Activated CD8-positive, alpha-beta T cell treated with anti-CD3 and anti-CD28 coated beads, Interleukin-2, amount 10 ng/mL, durations not matched to agents 7 days and 5 days (primary cell): ENCODE measurements at regions not wholly inside any gene's neighbourhood (a gene's known extent, or its start where the extent isn't known, plus 50 kb on each side); places are given as distances from the start of the nearest gene placed in this dataset.
"Not testable (repeated sequence)": the region's sequence is repeated elsewhere in the genome, so short reads cannot be mapped to it uniquely, and the experiment has no call there.

Experiments
- ATAC-seq: fragments of 150-1000 bp; cut with Tn5 transposase; one replicate; pipeline ENCODE4 v1.10.0; 2021; ENCODE audit warnings: moderate library complexity
- CTCF ChIA-PET: fragments of 350-600 bp; sonication (Branson Sonifier 250); formaldehyde crosslinking; loops from one replicate; lab custom pipeline; 2021; ENCODE audit warnings: antibody characterized with exemption; lab: Charles Lee
- POLR2A ChIA-PET: fragments of 350-600 bp; sonication (Branson Sonifier 250); formaldehyde crosslinking; loops from one replicate; lab custom pipeline; 2021; ENCODE audit warnings: antibody characterized with exemption; lab: Charles Lee
- DNase-seq: peaks from one replicate; pipeline ENCODE4 v3.0.0-alpha.2; 2020
- H3K27ac Mint-ChIP-seq: one replicate; pipeline ENCODE4 v1.8.0; 2021; ENCODE audit warnings: mild to moderate bottlenecking, mixed read lengths
- H3K27me3 Mint-ChIP-seq: one replicate; pipeline ENCODE4 v1.8.0; 2021; ENCODE audit warnings: low read depth, mixed read lengths
- H3K36me3 Mint-ChIP-seq: one replicate; pipeline ENCODE4 v1.8.0; 2021; ENCODE audit warnings: low read depth, mixed read lengths
- H3K4me1 Mint-ChIP-seq: one replicate; pipeline ENCODE4 v1.8.0; 2021; ENCODE audit warnings: low read depth, mixed read lengths
- H3K4me3 Mint-ChIP-seq: one replicate; pipeline ENCODE4 v1.8.0; 2021; ENCODE audit warnings: mild to moderate bottlenecking, mixed read lengths
- H3K9me3 Mint-ChIP-seq: one replicate; pipeline ENCODE4 v1.8.0; 2022; ENCODE audit warnings: mixed read lengths; ENCODE audit not compliant: insufficient read depth

GRCh38 chr7:101714097-101714496 is 85.0 kb upstream of the MYL10 start:
- Mint-ChIP-seq H3K9me3 (no peaks in the 10 kb centered on the region), H3K27ac (no peak overlapping the region), H3K27me3 (peaks cover 3% of the 10 kb centered on the region), H3K4me3 (no peak overlapping the region), H3K36me3 (no peaks in the 10 kb centered on the region), H3K4me1 (peaks cover under 1% of the 10 kb centered on the region)
- ATAC-seq (no peak), DNase-seq (no peak)
- ChIA-PET POLR2A (interaction anchor here (0.5 kb wide), 1 partner anchor 434 kb away, joined by 3 read pairs; no protein-coding TSS in a partner anchor), CTCF (interaction anchor here (1.2 kb wide), 1 partner anchor 30 kb away, joined by 3 read pairs; no protein-coding TSS in a partner anchor)

- DNase-seq (no peak), ATAC-seq (no peak)
- Mint-ChIP-seq H3K9me3 (no peaks in the 10 kb centered on the region), H3K4me3 (no peak overlapping the region), H3K4me1 (peaks cover 9% of the 10 kb centered on the region), H3K27me3 (peaks cover 4% of the 10 kb centered on the region), H3K36me3 (no peaks in the 10 kb centered on the region), H3K27ac (no peak overlapping the region)
- POLR2A ChIA-PET, result no interaction called here
- CTCF ChIA-PET, result no interaction called here
Observed at GRCh38 chr7:101717628-101718357, 88.7 kb upstream of the MYL10 start.

GRCh38 chr7:101718363-101719122 is 89.4 kb upstream of the MYL10 start:
- Mint-ChIP-seq H3K27me3 (peaks cover 4% of the 10 kb centered on the region), H3K36me3 (no peaks in the 10 kb centered on the region), H3K4me3 (no peak overlapping the region)

GRCh38 chr7:101719123-101719470 is 90.0 kb upstream of the MYL10 start:
- H3K9me3 Mint-ChIP-seq, result no peaks in the 10 kb centered on the region
- no peaks in the 10 kb centered on the region for H3K36me3 Mint-ChIP-seq
- DNase-seq (no peak), ATAC-seq (no peak)
- peaks cover 9% of the 10 kb centered on the region for H3K4me1 Mint-ChIP-seq
- POLR2A ChIA-PET, result no interaction called here
- H3K27ac Mint-ChIP-seq, result no peak overlapping the region
- CTCF ChIA-PET, result no interaction called here
- peaks cover 4% of the 10 kb centered on the region for H3K27me3 Mint-ChIP-seq
- H3K4me3 Mint-ChIP-seq, result no peak overlapping the region

More at GRCh38 chr7:101718363-101719122, 89.4 kb upstream of the MYL10 start:
- H3K9me3 Mint-ChIP-seq, result no peaks in the 10 kb centered on the region
- DNase-seq, result no peak
- POLR2A ChIA-PET, result no interaction called here
- H3K27ac Mint-ChIP-seq, result no peak overlapping the region
- peaks cover 9% of the 10 kb centered on the region for H3K4me1 Mint-ChIP-seq
- CTCF ChIA-PET, result no interaction called here
- no peak for ATAC-seq

- POLR2A ChIA-PET, result no interaction called here
- H3K27ac Mint-ChIP-seq, result no peak overlapping the region
- CTCF ChIA-PET, result interaction anchor here (0.6 to 1.6 kb wide), 2 partner anchors 13 to 23 kb away, joined by 3 read pairs; no protein-coding TSS in a partner anchor
Observed at GRCh38 chr7:101720324-101720723, 91.2 kb upstream of the MYL10 start.

GRCh38 chr7:101722247-101722646 is 93.2 kb upstream of the MYL10 start:
- Mint-ChIP-seq H3K4me3 (no peak overlapping the region), H3K27me3 (peaks cover 4% of the 10 kb centered on the region), H3K36me3 (no peaks in the 10 kb centered on the region), H3K4me1 (peaks cover 9% of the 10 kb centered on the region), H3K9me3 (no peaks in the 10 kb centered on the region), H3K27ac (no peak overlapping the region)
- no peak for ATAC-seq
- no peak for DNase-seq
- POLR2A ChIA-PET, result no interaction called here
- CTCF ChIA-PET, result no interaction called here

More at GRCh38 chr7:101720324-101720723, 91.2 kb upstream of the MYL10 start:
- Mint-ChIP-seq H3K9me3 (no peaks in the 10 kb centered on the region), H3K4me3 (no peak overlapping the region), H3K4me1 (peaks cover 9% of the 10 kb centered on the region), H3K27me3 (peaks cover 4% of the 10 kb centered on the region), H3K36me3 (no peaks in the 10 kb centered on the region)
- ATAC-seq (no peak), DNase-seq (no peak)

- ChIA-PET POLR2A (no interaction called here), CTCF (interaction anchor here (0.7 to 2.0 kb wide), 2 partner anchors 12 to 91 kb away, joined by 3 to 4 read pairs; no protein-coding TSS in a partner anchor)
- Mint-ChIP-seq H3K9me3 (no peaks in the 10 kb centered on the region), H3K36me3 (no peaks in the 10 kb centered on the region), H3K4me3 (no peak overlapping the region), H3K27ac (no peak overlapping the region), H3K27me3 (peaks cover 4% of the 10 kb centered on the region), H3K4me1 (peaks cover 9% of the 10 kb centered on the region)
- DNase-seq (no peak), ATAC-seq (no peak)
Observed at GRCh38 chr7:101723835-101724234, 93.6 kb upstream of the CUX1 start.

- no peak overlapping the region for H3K27ac Mint-ChIP-seq
- ATAC-seq (no peak), DNase-seq (no peak)
- peaks cover 3% of the 10 kb centered on the region for H3K27me3 Mint-ChIP-seq
- CTCF ChIA-PET, result no interaction called here
- H3K4me3 Mint-ChIP-seq, result no peak overlapping the region
- H3K36me3 Mint-ChIP-seq, result no peaks in the 10 kb centered on the region
- POLR2A ChIA-PET, result no interaction called here
- no peaks in the 10 kb centered on the region for H3K9me3 Mint-ChIP-seq
- H3K4me1 Mint-ChIP-seq, result peaks cover 7% of the 10 kb centered on the region
Observed at GRCh38 chr7:101724957-101725356, 92.5 kb upstream of the CUX1 start.

GRCh38 chr7:101725921-101726320 is 91.5 kb upstream of the CUX1 start:
- no peaks in the 10 kb centered on the region for H3K36me3 Mint-ChIP-seq

GRCh38 chr7:101727184-101727583 is 90.2 kb upstream of the CUX1 start:
- DNase-seq (no peak), ATAC-seq (no peak)
- ChIA-PET CTCF (no interaction called here), POLR2A (no interaction called here)
- Mint-ChIP-seq H3K4me1 (no peaks in the 10 kb centered on the region), H3K36me3 (no peaks in the 10 kb centered on the region), H3K4me3 (no peak overlapping the region), H3K9me3 (no peaks in the 10 kb centered on the region), H3K27ac (no peak overlapping the region), H3K27me3 (no peaks in the 10 kb centered on the region)

More at GRCh38 chr7:101725921-101726320, 91.5 kb upstream of the CUX1 start:
- Mint-ChIP-seq H3K4me3 (no peak overlapping the region), H3K9me3 (no peaks in the 10 kb centered on the region), H3K27me3 (no peaks in the 10 kb centered on the region), H3K27ac (no peak overlapping the region), H3K4me1 (no peaks in the 10 kb centered on the region)
- DNase-seq (no peak), ATAC-seq (no peak)
- ChIA-PET CTCF (interaction anchor here (1.0 kb wide), 1 partner anchor 17 kb away, joined by 3 read pairs; no protein-coding TSS in a partner anchor), POLR2A (no interaction called here)

GRCh38 chr7:101728128-101728527 is 89.3 kb upstream of the CUX1 start:
- Mint-ChIP-seq H3K27ac (no peak overlapping the region), H3K9me3 (no peaks in the 10 kb centered on the region), H3K4me1 (no peaks in the 10 kb centered on the region), H3K36me3 (no peaks in the 10 kb centered on the region), H3K4me3 (no peak overlapping the region), H3K27me3 (no peaks in the 10 kb centered on the region)
- no peak for ATAC-seq
- CTCF ChIA-PET, result interaction anchor here (1.1 kb wide), 1 partner anchor 15 kb away, joined by 3 read pairs; no protein-coding TSS in a partner anchor
- POLR2A ChIA-PET, result no interaction called here
- DNase-seq, result no peak

GRCh38 chr7:101728873-101729240 is 88.6 kb upstream of the CUX1 start:
- ATAC-seq, H3K4me3 Mint-ChIP-seq, H3K27ac Mint-ChIP-seq, DNase-seq, H3K27me3 Mint-ChIP-seq, POLR2A ChIA-PET, H3K36me3 Mint-ChIP-seq, H3K4me1 Mint-ChIP-seq, H3K9me3 Mint-ChIP-seq: not testable (repeated sequence)
- CTCF ChIA-PET, result interaction anchor here (1.1 kb wide), 1 partner anchor 14 kb away, joined by 3 read pairs; no protein-coding TSS in a partner anchor
